ENCODE measurements at regions not wholly inside any gene's neighbourhood (a gene's known extent, or its start where the extent isn't known, plus 50 kb on each side); places are given as distances from the start of the nearest gene placed in this dataset.

DNA sequence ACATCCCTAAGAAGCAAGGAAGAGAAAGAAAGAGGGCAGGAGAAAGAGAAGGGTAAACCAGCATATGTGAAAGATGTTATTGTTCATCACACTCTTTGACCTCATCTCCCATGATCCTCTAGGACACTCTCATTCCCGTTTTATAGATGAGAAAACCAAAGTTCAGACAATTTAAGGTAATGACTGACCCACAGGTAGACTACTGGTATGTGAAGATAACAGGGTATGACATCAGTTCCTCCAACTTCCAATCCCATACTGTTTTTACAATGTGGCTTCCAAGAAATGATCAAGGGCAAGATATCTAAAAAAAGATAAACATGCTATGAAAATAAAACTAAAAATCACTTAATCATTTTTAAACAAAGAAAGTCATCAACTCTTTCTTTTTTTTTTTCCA, 95.2 kb upstream of the TNFSF4 start:
- Histone ChIP-seq H3K4me1 (ENCODE audit: control insufficient read depth in 1 of 2, insufficient read depth in 1 of 2, low read depth in 1 of 2, low read length in 1 of 2) (no peaks in the 10 kb centered on the region), H3K27ac (no peak overlapping the region)
- TF ChIP-seq, protein P1, sequence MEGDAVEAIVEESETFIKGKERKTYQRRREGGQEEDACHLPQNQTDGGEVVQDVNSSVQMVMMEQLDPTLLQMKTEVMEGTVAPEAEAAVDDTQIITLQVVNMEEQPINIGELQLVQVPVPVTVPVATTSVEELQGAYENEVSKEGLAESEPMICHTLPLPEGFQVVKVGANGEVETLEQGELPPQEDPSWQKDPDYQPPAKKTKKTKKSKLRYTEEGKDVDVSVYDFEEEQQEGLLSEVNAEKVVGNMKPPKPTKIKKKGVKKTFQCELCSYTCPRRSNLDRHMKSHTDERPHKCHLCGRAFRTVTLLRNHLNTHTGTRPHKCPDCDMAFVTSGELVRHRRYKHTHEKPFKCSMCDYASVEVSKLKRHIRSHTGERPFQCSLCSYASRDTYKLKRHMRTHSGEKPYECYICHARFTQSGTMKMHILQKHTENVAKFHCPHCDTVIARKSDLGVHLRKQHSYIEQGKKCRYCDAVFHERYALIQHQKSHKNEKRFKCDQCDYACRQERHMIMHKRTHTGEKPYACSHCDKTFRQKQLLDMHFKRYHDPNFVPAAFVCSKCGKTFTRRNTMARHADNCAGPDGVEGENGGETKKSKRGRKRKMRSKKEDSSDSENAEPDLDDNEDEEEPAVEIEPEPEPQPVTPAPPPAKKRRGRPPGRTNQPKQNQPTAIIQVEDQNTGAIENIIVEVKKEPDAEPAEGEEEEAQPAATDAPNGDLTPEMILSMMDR (IDR thresholded peaks at IDR 0.05): no peak

DNA sequence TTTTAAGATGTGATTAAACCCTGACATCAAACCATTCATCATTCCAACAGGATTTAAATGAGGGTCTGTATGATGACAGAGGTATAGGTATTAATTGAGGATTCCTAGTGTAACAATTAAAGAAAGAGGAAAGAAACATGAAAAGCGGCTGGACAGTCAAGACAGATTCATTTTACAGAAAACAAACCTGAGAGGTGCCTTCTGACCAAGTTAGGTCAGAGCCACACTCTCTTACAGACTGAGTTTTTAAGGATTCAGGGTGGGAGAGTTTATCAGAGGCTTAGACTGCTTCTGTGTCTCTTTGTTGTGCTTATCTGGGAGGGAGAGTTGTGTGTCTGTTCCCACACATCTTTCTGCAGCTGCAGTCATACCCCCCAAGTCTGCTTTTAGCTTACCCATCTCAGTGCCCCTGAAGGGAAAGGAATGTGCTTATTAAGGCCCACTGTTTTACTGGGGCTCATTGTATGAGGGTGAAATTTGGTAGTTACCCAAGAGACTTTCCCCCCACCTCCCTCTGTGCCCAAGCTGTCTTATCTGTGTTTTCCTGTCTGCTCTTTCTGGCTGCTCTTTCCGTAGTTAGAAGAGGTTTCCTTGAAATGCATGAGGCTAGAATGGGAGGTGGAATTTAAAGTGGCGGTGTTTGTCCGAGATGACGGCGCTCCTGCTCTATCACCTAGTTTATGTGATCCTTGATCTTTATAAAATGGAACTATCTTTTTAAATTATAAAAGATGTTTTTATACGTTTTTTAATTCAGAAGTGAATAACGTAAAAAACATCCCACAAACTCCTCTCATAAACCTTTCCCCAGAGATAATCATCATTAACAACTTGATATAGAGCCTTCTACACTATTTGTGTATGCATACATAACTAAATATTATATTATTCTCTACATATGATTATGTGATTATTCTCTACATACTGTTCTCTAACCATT, 96.0 kb upstream of the TNFSF4 start:
- H3K27ac ChIP-seq: no peak overlapping the region
- no peaks in the 10 kb centered on the region for H3K27me3 ChIP-seq
- TF ChIP-seq, protein P1 (IDR thresholded peaks at IDR 0.05): no peak
- H3K4me3 ChIP-seq (ENCODE audit: low read depth in 1 of 2, low read length in 1 of 2): no peak overlapping the region
- no peaks in the 10 kb centered on the region for H3K36me3 ChIP-seq
- no peaks in the 10 kb centered on the region for H3K4me1 ChIP-seq (ENCODE audit: control insufficient read depth in 1 of 2, insufficient read depth in 1 of 2, low read depth in 1 of 2, low read length in 1 of 2)
- no peaks in the 10 kb centered on the region for H3K9me3 ChIP-seq

More for the DNA sequence above, 95.2 kb upstream of the TNFSF4 start:
- Histone ChIP-seq H3K9me3 (no peaks in the 10 kb centered on the region), H3K36me3 (no peaks in the 10 kb centered on the region), H3K4me3 (ENCODE audit: low read depth in 1 of 2, low read length in 1 of 2) (no peak overlapping the region), H3K27me3 (no peaks in the 10 kb centered on the region)

DNA sequence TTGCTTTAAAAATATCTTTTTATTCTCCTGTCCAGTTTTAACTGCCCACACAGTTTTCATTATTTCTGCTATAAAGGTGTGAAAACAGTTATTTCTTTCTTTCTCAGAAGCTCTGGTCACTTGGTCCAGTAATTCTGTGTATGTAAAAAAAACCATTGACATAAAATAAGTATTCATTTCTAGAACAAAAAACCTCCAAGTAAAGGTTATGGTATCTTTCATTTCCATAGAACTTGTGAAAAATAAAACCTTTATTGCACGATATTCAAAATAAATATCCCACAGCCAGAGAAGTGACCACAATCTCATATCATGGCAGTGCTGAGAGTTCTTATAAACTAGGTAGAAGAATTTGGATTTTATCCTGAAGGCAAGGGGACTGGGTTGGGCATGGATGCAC, 96.9 kb upstream of the TNFSF4 start:
- H3K4me1 ChIP-seq (ENCODE audit: control insufficient read depth in 1 of 2, insufficient read depth in 1 of 2, low read depth in 1 of 2, low read length in 1 of 2): no peaks in the 10 kb centered on the region
- TF ChIP-seq, protein P1 (IDR thresholded peaks at IDR 0.05): no peak
- H3K4me3 ChIP-seq (ENCODE audit: low read depth in 1 of 2, low read length in 1 of 2): no peak overlapping the region
- no peak overlapping the region for H3K27ac ChIP-seq
- no peaks in the 10 kb centered on the region for H3K9me3 ChIP-seq
- H3K36me3 ChIP-seq: no peaks in the 10 kb centered on the region
- no peaks in the 10 kb centered on the region for H3K27me3 ChIP-seq

DNA sequence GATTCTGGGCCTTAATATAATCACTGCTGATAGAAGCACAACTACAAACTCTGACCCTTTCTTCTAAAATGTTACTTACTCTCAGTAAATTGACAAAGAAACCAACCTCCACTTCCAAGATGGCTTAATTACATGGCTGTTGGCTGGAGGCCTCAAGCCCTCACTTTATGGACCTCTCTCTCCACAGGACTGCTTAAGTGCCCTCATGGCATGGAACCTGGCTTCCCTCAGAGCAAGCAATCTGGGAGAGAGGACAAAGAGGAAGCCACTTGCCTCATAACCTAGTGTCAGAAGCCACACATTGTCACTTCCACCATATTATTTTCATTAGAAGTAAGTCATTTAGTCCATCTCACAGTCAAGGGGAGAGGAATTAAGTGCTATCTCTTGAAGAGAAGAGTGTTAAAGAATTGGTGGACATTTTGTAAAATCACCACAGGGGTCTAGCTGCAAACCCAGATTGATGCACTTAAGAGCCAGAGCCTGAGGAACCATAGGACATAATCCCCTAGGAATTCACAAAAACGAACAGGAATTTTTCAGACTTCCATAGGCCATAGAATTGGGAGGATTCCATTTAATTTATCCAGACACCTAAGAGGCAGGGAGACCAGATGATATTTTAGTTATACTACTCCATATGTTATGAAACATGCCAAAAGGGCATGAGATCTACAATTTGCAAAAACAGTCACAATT, 97.5 kb upstream of the TNFSF4 start:
- Histone ChIP-seq H3K27ac (no peak overlapping the region), H3K4me3 (ENCODE audit: low read depth in 1 of 2, low read length in 1 of 2) (no peak overlapping the region), H3K27me3 (no peaks in the 10 kb centered on the region), H3K9me3 (no peaks in the 10 kb centered on the region), H3K4me1 (ENCODE audit: control insufficient read depth in 1 of 2, insufficient read depth in 1 of 2, low read depth in 1 of 2, low read length in 1 of 2) (no peaks in the 10 kb centered on the region), H3K36me3 (no peaks in the 10 kb centered on the region)
- TF ChIP-seq, protein P1 (IDR thresholded peaks at IDR 0.05): no peak

DNA sequence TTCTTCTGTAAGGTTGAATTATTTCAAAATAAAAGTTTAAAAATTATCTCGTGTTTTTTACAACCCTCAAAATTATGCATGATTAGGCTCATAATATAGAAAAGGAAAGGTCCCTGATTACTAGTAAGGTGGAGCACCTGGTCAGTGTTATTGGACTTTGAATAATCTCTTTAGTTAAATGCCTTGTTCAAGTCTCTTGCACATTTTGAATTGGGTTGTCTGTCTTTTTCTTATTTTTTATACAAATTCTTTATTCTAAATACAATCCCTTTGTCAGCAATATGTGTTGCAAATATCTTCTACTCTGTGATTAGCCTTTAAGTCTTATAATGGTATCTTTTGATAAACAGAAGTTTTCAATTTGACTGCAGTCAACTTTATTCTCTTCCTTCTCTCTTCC, 100.7 kb upstream of the TNFSF4 start:
- H3K4me3 ChIP-seq (ENCODE audit: low read depth in 1 of 2, low read length in 1 of 2): no peak overlapping the region
- TF ChIP-seq, protein P1 (IDR thresholded peaks at IDR 0.05): no peak
- H3K9me3 ChIP-seq: no peaks in the 10 kb centered on the region
- no peaks in the 10 kb centered on the region for H3K4me1 ChIP-seq (ENCODE audit: control insufficient read depth in 1 of 2, insufficient read depth in 1 of 2, low read depth in 1 of 2, low read length in 1 of 2)
- no peak overlapping the region for H3K27ac ChIP-seq
- no peaks in the 10 kb centered on the region for H3K36me3 ChIP-seq
- H3K27me3 ChIP-seq: no peaks in the 10 kb centered on the region
